Fibroblast of skin of left quadriceps (primary cell): ENCODE measurements at regions not wholly inside any gene's neighbourhood (a gene's known extent, or its start where the extent isn't known, plus 50 kb on each side); places are given as distances from the start of the nearest gene placed in this dataset.

ENCODE experiments used
- DNase-seq, 2 experiments: peaks; one replicate each; pipeline ENCODE4 v3.0.0-alpha.2; 2013; ENCODE audit warnings: low read depth in 2 of 2

DNA sequence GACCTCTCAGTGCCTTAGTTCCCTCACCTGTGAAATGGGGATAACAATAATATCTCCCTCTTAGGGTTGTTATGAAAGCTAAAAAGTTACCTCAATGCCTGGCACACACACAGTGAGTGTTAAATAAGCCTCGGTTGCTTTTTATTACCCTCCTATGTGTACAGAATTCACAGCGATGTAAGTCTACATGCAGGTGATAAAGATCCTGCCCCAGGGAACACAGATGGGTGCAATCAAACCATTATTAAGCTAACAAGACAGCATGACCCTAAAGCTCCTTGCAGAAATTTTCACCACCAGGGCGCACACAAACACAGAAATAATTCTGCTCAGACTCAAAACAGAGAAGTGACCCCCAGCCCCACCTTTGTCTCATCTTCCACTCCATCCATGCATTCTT is 261.9 kb downstream of the SNX10 start:
- no peak for DNase-seq

DNA sequence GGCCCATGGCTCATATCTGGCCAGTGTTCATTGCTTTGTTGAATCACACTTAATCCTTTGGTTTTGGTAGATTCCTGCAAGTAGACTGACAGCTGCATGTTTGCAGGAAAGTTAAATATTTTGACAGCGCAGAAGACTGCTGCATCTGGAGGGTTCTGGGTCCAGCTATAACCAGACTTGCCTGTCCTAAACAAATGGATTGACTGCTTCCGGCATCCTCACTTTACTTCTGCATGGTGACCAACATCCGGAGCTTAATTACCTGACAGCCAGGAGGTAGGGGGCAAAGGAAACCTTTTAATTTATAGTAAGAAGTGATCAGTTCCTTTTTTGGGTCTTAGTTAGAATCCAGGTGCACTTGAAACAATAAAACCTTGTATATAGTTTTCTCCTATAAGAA is 263.3 kb downstream of the SNX10 start:
- no peak for DNase-seq

DNA sequence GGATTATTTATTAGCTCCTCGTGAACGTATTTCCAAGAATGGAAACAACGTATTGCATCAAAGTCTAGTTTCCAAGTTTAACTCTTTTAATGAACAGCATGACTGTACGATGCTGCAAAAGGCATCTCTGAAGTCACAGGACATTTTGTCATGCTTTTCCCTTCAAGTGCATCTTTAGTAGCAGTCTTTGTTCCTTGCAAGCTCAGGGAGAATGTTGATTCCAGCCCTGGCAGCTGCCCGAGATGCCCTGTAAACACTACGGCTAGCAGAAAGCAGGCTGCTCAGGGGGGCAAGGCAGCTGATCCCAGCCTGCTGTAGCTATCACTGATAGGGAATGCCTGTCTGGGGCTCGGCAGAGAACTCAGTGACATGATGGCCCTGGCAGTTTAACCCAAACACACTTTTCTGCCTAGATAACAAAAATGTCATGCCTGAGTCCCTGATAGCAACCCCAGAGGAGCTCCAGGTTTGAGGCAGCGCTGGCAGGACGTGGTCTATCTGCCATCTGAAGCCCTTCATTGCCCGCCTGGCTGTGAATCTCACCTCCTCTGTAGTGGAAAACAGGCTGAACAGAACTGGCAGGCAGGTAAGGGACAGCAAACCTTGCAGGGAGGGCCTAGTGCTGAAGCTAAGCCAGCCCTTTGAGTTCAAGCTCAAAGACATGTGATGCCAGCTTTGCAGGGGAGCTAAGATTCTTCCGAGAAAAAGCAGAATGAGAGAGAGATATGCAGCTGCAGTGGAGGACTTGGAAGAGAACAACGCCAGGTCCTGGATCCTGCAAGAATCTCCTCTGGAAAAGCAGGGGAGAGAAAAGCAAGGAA is 264.6 kb downstream of the SNX10 start:
- no peak for DNase-seq

DNA sequence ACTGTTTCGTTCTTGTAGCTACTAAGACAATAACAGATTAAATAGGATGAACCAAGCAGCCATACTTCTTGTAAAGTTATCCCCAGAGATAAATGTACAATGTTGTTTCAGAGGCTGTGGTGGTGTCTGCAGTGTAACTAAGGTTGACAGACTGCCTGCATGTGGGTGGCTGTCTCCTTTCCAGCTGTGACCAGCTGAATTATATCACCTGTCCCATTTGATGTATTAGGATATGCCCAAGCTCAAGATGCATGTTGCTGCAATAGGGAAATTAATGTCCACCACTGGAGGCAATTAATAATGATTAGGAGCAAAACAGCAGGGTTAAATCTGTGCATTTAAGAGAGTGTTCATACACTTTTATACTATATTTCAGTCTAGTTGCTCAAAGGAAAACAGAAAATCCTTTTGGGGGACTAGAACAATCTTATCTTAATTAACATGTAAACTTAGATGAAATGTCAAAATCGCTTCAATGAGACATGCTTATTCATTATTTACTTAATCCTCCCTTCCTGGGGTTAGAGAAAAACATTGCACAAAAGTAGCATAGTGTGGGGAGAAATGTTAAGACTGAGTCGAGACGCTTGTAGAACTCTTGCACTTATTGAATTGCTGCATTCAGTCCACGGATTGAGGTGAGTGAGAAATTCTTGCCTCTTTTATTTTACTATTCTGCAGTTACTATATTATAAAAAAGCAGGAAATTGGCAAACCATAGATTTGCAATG is 269.0 kb downstream of the SNX10 start:
- no peak for DNase-seq

DNA sequence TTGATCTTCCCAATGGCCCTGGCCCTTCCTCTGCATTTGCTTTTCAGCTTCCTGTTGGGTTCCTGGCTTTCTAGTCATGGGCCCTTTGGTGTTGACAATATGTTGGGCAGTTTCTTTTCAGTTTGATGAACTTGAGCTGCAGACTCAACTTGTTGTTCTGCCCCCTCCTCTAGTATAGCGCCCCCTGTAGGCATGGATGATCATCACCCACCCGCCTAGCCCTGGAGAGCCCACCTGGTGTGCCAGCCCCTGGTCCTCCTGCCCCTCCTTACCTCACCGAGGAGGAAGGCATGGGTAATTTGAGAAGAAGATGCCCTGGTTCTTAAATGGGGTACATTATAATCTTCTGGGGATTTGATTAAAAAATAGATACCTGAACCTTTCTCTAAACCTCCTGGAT is 271.2 kb downstream of the SNX10 start:
- no peak for DNase-seq

DNA sequence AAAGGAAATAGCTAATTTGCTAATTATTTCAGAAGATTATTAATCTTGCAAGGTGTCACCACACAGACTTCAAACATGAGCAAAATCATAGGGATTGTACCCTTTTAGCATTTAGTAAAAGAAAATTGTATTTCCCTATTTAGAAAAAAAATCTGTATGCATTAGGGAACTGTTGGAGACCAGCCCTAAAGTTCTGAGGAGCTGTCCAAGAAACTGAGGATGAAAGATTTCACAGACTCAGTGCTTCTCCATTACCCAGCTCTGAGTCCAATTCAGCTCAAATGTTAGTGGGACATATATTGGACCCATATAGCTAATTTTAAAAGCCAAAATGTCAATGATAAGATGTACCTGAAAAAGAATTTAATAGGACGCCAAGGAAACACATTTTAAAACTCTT is 271.7 kb downstream of the SNX10 start:
- DNase-seq: no peak

DNA sequence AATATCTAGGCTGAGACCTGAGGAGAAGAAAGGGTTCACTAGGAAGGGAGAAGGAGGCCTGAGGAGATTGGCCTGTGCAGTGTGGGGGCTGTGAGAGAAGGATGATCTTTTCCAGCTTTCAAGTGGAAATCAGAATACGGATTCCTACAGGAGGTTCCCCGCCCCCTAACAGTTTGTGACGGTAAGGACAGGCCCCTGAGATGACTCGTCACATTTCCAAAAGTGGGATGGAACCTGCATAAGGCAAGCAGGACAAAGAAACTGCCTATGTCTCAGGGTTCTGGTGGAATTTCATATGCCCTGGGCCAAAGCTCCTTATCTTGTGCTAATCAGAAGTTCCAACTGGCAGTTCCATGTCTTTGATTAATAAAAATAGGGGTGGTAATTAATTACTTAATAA is 275.6 kb downstream of the SNX10 start:
- no peak for DNase-seq

DNA sequence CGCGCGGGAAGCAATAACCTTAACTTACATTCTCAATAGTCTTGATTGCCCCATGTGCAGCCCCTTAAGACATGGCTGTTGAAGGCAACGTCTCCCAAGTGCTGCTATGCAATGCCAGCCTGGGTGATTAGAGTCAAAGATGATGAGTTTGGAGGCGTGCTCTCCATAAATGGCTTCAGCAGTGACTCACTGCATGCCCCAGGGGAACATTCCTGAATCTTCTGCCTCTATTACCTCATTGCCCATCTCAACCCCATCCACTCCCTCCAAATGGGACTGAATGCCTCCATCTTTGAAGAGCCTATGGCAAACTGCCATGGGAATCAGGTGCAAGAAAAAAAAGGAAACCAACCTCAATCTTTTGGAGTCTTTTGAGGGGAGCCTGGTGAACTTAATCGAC is 282.8 kb downstream of the SNX10 start:
- DNase-seq: no peak

DNA sequence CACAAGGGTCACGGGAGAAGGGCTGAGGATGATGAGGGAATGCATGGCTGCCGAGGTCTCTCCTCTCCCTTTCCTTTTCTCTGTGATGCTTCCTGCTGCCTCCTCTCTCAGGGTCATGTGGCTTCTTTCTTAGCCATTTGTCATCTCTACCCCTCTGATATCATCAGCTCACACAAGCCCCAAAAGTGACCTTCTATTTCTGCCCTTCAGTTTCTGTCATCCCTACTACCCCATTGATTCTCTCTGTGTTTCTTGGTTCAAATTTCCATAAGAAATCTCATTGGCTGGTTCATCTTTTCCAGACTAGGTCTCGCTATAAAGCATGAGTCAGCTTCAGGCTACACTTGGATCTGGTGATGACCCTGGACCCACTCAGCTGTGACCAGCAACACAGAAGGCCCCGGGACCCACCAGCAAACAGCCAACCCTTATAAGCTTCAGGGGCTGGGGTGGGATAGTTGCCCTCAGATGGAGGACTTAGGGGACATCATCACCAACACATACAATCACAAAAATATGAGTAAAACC is 284.3 kb downstream of the SKAP2 start:
- DNase-seq: no peak

DNA sequence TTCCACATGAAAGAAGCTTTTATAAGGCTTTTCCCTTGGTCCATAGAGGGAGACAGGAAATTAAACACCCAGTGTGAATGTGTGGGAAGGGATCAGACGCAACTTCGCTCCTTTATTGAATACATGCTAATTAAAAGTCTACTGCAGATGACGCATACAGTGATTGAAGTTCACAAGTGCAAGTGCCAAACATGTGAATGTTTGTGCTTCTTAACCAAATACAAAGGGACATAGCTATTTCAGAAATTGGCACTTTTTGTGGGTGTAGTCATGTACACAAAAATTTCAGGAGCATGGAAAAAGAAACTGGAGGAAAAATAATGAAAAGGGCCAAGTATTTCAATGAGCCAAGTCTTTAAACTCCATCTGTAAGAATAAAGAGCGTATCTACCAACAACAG is 283.7 kb downstream of the SKAP2 start:
- DNase-seq: no peak

DNA sequence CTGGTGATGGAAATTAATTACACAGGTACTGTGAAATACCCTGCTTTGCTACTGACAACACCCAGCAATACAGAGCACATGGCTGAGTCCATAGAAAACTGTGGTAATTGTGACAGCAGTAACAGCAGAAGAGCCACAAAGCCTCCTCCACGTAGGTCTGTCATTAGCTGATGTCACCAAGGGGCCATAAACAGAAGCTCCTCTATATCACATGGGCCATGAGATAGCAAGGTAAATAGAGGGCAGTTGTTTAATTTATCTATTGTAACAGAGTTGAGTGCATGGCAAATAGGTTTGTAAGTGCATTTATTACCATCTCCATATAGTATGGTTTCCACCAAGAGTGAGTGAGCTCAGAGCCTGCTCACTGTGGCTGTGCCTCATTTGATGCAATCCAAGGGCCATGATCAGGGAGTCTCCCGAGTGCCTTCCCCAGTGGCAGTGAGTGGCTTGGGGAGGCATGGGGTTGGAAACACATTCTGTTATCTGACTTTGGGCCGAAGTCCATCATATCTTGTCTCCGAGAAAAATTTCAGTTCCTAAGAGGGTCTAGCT is 281.2 kb downstream of the SKAP2 start:
- no peak for DNase-seq

DNA sequence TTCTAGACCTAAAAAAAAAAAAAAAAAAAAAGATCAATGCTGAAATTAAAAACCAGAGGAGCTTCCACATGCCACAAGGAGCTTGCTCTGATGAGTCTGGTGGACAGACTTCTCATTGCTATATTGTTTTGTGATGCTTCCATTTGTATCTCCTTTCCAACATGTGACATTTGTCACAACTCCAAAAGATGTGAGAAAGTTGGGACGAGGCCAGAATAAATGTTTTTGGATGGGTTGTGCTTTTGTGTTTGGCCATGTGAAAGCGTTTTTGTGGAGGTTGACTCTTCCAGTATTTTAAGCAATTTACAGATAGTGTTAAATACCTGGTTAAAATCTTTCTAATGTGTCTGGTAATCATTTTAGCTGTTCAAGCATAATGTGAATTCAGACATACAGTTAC is 280.1 kb downstream of the SKAP2 start:
- no peak for DNase-seq

DNA sequence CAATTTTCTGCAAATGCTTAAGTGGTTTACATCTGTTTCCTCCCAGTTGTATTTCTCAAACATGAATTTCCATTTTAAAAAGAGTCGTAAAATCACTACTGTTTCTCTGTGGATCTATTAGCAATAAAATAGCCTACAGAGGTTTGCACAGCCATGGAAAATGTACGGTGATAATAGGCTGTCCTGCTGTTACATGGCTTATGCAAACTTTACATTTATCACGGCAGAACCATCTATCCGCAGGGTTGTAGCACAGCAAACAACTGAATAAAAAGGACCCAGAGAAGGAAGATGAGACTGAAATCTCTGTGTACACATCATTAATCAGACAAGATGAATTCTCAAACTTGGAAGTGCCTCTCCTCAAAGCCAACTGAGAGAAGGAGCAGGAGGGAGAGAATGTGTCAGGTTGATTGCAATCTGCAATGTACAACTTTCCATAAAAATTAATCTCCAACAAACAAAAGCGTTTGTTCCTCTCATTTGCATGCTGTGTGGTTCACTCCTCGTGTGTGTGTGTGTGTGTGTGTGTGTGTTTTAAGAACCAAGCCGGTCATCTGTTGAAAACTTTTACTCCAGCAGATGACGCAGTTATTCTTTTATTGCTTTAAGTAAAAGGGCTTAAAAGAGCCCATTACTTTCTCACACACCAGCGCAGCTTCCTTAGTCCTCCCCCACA is 279.3 kb downstream of the SKAP2 start:
- no peak for DNase-seq

DNA sequence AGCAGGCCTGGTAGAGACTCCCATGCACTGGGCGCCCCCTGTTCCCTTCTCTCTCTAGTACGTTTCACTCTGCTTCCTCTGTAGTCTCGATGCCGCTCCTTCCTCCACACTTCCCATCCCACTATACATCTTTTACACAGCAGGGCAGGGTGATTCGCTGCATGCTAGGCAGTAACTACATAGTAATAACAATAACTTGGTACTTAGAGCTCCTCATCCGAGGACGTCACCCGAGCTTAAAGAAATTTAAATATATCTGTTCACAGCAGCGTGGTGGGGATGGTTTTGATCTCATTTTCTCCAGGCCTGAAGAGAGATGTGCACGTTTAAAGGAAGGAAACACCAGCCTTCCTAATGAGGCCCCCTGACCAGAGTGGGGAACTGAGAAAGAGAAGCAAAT is 276.9 kb downstream of the SKAP2 start:
- no peak for DNase-seq

DNA sequence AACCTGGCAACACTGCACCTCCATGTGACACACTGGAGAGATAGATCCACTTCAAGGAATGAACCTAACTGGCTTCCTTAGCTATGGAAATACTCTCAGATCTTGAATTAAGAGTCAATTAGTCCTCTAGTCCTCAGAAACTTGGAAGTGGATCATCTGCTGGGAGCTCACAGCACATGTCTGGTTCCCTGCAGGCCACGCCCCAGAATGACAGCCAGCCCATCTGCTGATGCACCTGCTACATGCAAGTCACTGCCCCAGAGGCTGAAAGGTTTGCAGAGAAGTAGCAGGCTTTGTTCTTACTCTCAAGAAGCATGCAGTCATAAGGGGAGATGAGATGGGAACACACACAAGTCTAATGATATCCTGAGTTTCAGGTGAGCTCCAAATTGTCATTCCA is 275.9 kb downstream of the SKAP2 start:
- DNase-seq: no peak

DNA sequence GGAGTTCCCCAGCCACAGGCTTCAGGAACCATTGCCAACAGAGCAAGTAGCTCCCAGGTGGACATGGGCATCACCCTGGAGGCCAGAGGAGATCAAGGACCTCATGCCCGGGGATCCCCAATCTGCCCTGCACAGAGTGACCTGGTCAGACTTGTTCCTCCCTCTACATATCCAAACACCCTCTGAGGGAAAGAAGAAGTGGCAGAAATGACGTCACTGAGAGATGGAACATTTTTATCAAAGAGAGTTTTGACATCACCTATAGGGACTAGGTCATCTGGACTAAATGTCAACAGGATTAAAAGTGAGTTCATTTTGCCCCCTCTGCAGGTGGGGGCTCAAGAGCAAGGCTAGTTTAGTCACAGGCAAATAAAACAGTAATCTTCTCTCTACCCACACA is 273.7 kb downstream of the SKAP2 start:
- DNase-seq: no peak

DNA sequence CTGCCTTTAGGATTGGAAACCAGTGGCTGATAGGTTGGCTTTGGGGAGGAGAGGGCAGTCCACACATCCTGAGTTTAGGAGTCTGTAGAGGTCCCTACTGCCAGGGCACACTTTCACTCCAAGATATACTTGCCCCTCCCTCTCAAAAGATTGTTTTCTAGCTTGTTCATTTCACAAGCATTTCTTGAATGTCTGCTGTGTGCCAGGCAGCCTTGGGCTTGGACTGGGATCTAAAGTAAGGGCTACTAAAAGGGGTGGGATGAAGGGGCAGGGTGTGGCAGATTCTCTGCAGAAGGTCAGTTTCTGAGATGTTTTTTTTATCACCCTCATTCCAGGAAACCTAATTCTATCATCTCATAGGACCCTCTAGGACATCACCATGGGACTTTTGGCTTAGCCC is 272.4 kb downstream of the SKAP2 start:
- DNase-seq: no peak

DNA sequence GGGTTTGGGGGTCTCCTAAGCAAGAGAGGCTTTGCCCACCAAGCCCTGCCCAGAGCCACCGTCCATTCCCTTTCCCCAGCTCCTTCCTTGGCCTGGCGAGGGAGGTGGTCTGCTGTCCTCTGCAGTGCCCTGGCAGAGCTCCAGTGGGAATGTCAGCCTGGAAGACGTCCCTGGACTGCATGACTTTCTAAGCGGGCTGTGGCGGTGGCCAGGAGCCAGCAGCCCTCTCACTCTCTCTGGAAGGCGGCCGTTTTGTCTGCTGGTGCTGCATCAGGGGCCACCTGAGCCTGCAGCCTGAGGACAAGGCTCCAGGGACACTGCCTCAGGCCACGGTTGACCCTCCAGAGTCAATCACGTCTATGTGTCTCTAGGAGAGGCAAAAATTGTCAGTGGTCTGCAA is 271.0 kb downstream of the SKAP2 start:
- DNase-seq: no peak

DNA sequence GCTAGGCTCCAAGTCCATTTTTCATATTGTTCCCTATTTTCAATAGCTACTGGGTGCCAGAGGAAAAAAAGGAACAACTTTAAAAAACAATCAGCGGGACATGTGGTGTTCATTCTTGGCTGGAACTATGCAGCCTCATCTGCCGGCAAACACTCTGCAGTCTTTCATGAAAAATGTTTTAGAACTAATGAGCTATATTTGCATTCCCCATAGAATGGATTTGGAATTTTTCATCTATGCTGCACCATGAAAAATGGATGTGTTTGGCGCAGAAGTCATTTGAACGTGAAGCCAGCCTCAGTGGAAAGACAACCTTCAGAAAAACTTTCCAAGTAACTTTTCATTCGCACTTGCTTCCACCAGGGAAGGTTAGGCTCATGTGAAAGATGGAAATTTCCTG is 270.5 kb downstream of the SKAP2 start:
- no peak for DNase-seq

DNA sequence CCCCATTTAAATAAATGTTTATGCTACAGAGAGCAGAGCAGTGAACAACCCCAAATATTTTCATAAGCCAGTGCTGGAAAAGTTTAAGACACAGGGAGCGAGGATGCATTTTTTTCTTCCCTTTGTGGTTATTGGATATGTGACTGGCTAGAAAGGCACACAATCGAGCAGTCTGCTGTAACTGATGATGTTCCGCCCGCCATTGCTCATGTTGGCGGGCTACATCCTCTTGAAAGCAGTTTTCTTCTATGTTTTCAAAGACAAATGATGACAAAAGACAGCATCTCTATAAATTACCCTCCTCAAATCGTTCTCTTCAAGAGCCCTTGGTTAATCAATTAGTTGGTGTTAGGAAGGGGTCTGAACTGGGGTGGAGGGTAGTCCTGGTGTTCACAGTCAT is 269.8 kb downstream of the SKAP2 start:
- DNase-seq: no peak

DNA sequence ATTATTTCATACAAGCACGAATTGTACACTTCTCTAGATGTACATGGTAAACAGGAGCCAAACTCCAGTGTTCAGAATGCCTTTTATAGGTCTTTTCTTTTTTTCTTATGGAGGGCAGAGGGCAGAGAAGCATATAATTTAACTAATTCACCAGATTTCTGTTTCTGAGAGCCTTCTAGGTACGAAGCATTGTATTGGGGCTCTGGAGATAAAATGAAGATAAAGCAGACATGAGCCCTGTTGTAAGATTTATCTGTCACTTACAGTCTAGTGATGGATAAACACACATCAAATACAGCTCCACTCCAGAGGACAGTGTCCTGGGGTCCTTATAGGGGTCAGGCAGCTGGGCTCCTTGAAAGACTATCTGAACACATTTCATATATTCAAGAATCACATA is 265.5 kb downstream of the SKAP2 start:
- no peak for DNase-seq

DNA sequence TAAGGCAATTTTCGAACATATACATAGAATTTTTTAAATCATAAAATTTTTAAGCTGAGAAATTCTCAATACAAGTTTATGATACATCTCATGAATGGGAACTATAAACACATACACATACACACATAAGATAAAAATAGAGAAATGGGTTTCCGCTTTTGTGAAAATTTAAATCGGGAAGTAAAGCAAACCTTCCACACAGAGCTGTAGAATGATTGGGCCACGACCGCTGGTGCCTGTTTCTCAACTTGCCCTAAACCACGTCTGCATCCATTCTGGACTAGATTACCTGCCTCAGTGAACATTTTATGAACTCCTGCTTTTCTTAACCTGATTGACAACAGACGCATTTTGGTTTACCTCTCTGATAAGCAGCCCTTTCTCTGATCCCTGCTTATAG is 264.4 kb downstream of the SKAP2 start:
- DNase-seq: no peak
